SK-N-SH treated with all-trans-retinoic acid at 6 μM for 48 hours (cell line): ENCODE measurements at regions not wholly inside any gene's neighbourhood (a gene's known extent, or its start where the extent isn't known, plus 50 kb on each side); places are given as distances from the start of the nearest gene placed in this dataset.

Source experiments
- BACH2 ChIP-seq: fragments of 250-450 bp; sonication (Bioruptor Pico); IDR thresholded peaks from 2 replicates; pipeline ENCODE4 v1.9.0; 2021; ENCODE audit warnings: mild to moderate bottlenecking, borderline replicate concordance
- OSR1 ChIP-seq: fragments of 250-450 bp; sonication (Bioruptor Pico); IDR thresholded peaks from 2 replicates; pipeline ENCODE4 v1.8.0; 2022; ENCODE audit warnings: moderate library complexity, mild to moderate bottlenecking, inconsistent platforms
- TF ChIP-seq, protein P1 (sequence below): fragments of 250-450 bp; sonication (Bioruptor Pico); IDR thresholded peaks from 2 replicates; pipeline ENCODE4 v1.8.0; 2020; ENCODE audit warnings: mild to moderate bottlenecking, moderate library complexity, borderline replicate concordance

- TF ChIP-seq BACH2 (CRISPR knock-in tag): no peak
- TF ChIP-seq, protein P1, sequence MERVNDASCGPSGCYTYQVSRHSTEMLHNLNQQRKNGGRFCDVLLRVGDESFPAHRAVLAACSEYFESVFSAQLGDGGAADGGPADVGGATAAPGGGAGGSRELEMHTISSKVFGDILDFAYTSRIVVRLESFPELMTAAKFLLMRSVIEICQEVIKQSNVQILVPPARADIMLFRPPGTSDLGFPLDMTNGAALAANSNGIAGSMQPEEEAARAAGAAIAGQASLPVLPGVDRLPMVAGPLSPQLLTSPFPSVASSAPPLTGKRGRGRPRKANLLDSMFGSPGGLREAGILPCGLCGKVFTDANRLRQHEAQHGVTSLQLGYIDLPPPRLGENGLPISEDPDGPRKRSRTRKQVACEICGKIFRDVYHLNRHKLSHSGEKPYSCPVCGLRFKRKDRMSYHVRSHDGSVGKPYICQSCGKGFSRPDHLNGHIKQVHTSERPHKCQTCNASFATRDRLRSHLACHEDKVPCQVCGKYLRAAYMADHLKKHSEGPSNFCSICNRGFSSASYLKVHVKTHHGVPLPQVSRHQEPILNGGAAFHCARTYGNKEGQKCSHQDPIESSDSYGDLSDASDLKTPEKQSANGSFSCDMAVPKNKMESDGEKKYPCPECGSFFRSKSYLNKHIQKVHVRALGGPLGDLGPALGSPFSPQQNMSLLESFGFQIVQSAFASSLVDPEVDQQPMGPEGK (CRISPR knock-in tag): no peak
- no peak for TF ChIP-seq OSR1
Observed at GRCh38 chr4:111326450-111326849, 703.6 kb upstream of the PITX2 start.
